CD4-positive, alpha-beta memory T cell (primary cell): ENCODE measurements at regions not wholly inside any gene's neighbourhood (a gene's known extent, or its start where the extent isn't known, plus 50 kb on each side); places are given as distances from the start of the nearest gene placed in this dataset.
"Not testable (repeated sequence)": the region's sequence is repeated elsewhere in the genome, so short reads cannot be mapped to it uniquely, and the experiment has no call there.

Experiments used
- CTCF ChIA-PET: fragments of 350-600 bp; sonication (Branson Sonifier 250); formaldehyde crosslinking; loops from one replicate; lab custom pipeline; 2021; ENCODE audit warnings: inconsistent platforms; ENCODE audit not compliant: partially characterized antibody; lab: Charles Lee
- POLR2A ChIA-PET: fragments of 350-600 bp; sonication (Branson Sonifier 250); formaldehyde crosslinking; loops from one replicate; lab custom pipeline; 2021; ENCODE audit not compliant: partially characterized antibody; lab: Charles Lee
- DNase-seq, 5 donors: peaks; one replicate each; pipeline versions ENCODE4 v3.0.0 to v3.0.0-alpha.2; 2020 to 2022; ENCODE audit warnings: mixed read lengths in 1 of 5
- H3K27ac ChIP-seq: one replicate; pipeline ENCODE4 v1.7.0; 2013; ENCODE audit warnings: low read depth, low read length
- H3K27me3 ChIP-seq: 2 replicates; pipeline ENCODE4 v1.7.0; 2013; ENCODE audit warnings: mild to moderate bottlenecking, low read length, moderate library complexity; ENCODE audit not compliant: insufficient read depth
- H3K36me3 ChIP-seq: 2 replicates; pipeline ENCODE4 v1.7.0; 2013; ENCODE audit warnings: mild to moderate bottlenecking, low read length, moderate library complexity; ENCODE audit not compliant: insufficient read depth
- H3K4me1 ChIP-seq: 2 replicates; pipeline ENCODE4 v1.7.0; 2013; ENCODE audit warnings: mild to moderate bottlenecking, low read length, moderate library complexity; ENCODE audit not compliant: insufficient read depth
- H3K4me3 ChIP-seq, 2 donors: one replicate each; pipeline ENCODE4 v1.7.0; 2013; ENCODE audit warnings: low read length in 2 of 2, mild to moderate bottlenecking in 1 of 2
- H3K9me3 ChIP-seq, 2 donors: one replicate each; pipeline ENCODE4 v1.7.0; 2013; ENCODE audit warnings: low read length in 2 of 2, control low read depth in 1 of 2; ENCODE audit not compliant: control insufficient read depth in 1 of 2
- H3K27ac Mint-ChIP-seq, 7 donors: one replicate each; pipeline ENCODE4 v1.8.0; 2020 to 2021; ENCODE audit warnings: mixed read lengths in 7 of 7, mild to moderate bottlenecking in 6 of 7, inconsistent platforms in 3 of 7, moderate library complexity in 3 of 7
- H3K27me3 Mint-ChIP-seq, 2 donors: one replicate each; pipeline ENCODE4 v1.8.0; 2020 to 2021; ENCODE audit warnings: mixed read lengths in 2 of 2
- H3K36me3 Mint-ChIP-seq, 2 donors: one replicate each; pipeline ENCODE4 v1.8.0; 2020 to 2021; ENCODE audit warnings: mixed read lengths in 2 of 2, inconsistent platforms in 1 of 2, mild to moderate bottlenecking in 1 of 2
- H3K4me1 Mint-ChIP-seq, 4 donors: one replicate each; pipeline ENCODE4 v1.8.0; 2020 to 2021; ENCODE audit warnings: mixed read lengths in 4 of 4, mild to moderate bottlenecking in 1 of 4
- H3K4me3 Mint-ChIP-seq, 8 donors: one replicate each; pipeline ENCODE4 v1.8.0; 2020 to 2021; ENCODE audit warnings: mixed read lengths in 8 of 8, mild to moderate bottlenecking in 7 of 8, moderate library complexity in 6 of 8, inconsistent platforms in 3 of 8
- H3K9me3 Mint-ChIP-seq, 8 donors: one replicate each; pipeline ENCODE4 v1.8.0; 2020 to 2021; ENCODE audit warnings: mixed read lengths in 8 of 8, mild to moderate bottlenecking in 5 of 8, inconsistent platforms in 3 of 8, moderate library complexity in 1 of 8
- intact Hi-C: fragments of 100-400 bp; cut with micrococcal nuclease; formaldehyde crosslinking; loops from one replicate; pipeline ENCODE4 v1.15.1; 2023

GRCh38 chr2:167579826-167580225, 667.6 kb downstream of the STK39 start:
- POLR2A ChIA-PET: no interaction called here
- CTCF ChIA-PET: no interaction called here
- no peaks in the 10 kb centered on the region for H3K4me1 ChIP-seq
- DNase-seq: no peak
- H3K36me3 ChIP-seq: no peaks in the 10 kb centered on the region
- Mint-ChIP-seq H3K4me3 (no peak overlapping the region), H3K4me1 (no peaks in the 10 kb centered on the region), H3K36me3 (no peaks in the 10 kb centered on the region), H3K9me3 (peaks cover 0 to 2% (median 0%) of the 10 kb centered on the region in 8 donors), H3K27me3 (no peaks in the 10 kb centered on the region), H3K27ac (no peak overlapping the region)
- intact Hi-C loops: no loop called here
- no peaks in the 10 kb centered on the region for H3K9me3 ChIP-seq
- H3K4me3 ChIP-seq: no peak overlapping the region
- no peaks in the 10 kb centered on the region for H3K27me3 ChIP-seq
- no peak overlapping the region for H3K27ac ChIP-seq

DNA sequence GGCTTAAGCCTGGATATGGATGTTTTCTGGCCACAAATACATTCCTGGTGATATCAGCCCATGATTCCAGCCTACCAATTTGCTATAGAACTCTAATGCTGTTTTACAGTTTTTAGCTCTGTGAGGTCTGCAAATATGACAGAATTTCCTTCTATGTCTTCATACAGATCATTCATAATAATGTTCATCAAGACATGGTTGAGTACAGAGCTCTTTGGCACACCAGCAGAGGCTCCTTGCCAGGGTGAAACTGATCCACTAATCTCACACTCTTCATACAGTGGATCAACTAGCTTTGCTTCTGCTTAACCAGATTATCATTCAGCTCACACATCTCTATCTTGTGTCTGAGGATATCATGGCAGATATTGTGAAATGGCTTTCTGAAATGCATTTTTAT, 672.1 kb downstream of the STK39 start:
- no peaks in the 10 kb centered on the region for H3K36me3 Mint-ChIP-seq
- CTCF ChIA-PET: interaction anchor here (1.4 kb wide), 1 partner anchor 9 kb away, joined by 3 read pairs; no protein-coding TSS in a partner anchor
- no peaks in the 10 kb centered on the region for H3K27me3 Mint-ChIP-seq
- no peaks in the 10 kb centered on the region for H3K36me3 ChIP-seq
- no peak overlapping the region for H3K27ac ChIP-seq
- H3K4me3 Mint-ChIP-seq: no peak overlapping the region
- no peaks in the 10 kb centered on the region for H3K4me1 ChIP-seq
- H3K27ac Mint-ChIP-seq: no peak overlapping the region
- no peaks in the 10 kb centered on the region for H3K4me1 Mint-ChIP-seq
- DNase-seq: no peak
- H3K9me3 ChIP-seq: no peaks in the 10 kb centered on the region
- intact Hi-C loops: no loop called here
- no peaks in the 10 kb centered on the region for H3K27me3 ChIP-seq
- H3K4me3 ChIP-seq: no peak overlapping the region
- POLR2A ChIA-PET: no interaction called here
- H3K9me3 Mint-ChIP-seq: no peaks in the 10 kb centered on the region

DNA sequence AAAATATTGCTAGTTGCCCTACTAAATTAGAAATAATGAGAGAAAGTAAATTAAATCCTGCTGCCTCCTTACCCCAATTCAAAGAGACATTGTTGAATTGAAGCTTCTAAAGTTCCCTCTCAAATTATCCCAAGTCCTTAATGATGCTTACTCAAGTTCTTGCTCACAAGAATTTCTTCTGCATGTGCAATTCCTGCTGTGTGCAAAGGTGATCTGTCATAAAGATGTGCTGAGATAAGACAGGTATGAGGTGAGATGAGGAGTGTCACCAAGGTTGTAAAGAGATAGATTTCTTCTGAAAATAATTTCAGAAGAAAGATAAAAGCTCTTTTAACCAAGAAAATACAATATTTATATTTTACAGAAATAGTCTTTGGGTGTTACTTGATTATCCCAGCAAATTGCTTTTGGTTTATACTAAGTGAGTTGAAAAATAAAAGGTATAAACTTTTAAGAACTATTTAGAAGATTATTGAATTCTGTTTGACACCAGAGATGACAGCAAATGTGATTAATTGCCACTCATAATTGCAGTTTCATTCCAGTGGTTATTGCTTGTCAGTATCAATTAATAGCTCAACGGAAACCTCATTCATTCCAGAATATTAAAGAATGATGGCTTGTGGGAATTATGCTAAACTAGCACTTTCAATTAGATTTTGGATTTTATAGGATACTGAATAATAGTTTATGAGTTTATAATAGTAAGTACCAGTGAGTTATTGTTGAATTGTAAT, 674.3 kb downstream of the STK39 start:
- H3K27me3 ChIP-seq: no peaks in the 10 kb centered on the region

GRCh38 chr2:167570370-167570769, 677.0 kb downstream of the STK39 start:
- H3K4me1 ChIP-seq: no peaks in the 10 kb centered on the region
- no peak overlapping the region for H3K4me3 ChIP-seq
- ChIA-PET POLR2A (no interaction called here), CTCF (no interaction called here)
- H3K4me3 Mint-ChIP-seq: no peak overlapping the region
- DNase-seq: no peak
- H3K9me3 ChIP-seq: no peaks in the 10 kb centered on the region
- H3K27ac ChIP-seq: no peak overlapping the region
- no peaks in the 10 kb centered on the region for H3K27me3 ChIP-seq
- H3K27me3 Mint-ChIP-seq: no peaks in the 10 kb centered on the region
- intact Hi-C loops: no loop called here
- H3K9me3 Mint-ChIP-seq: peaks cover 0 to 2% (median 0%) of the 10 kb centered on the region in 8 donors
- no peaks in the 10 kb centered on the region for H3K36me3 Mint-ChIP-seq
- H3K36me3 ChIP-seq: no peaks in the 10 kb centered on the region
- H3K27ac Mint-ChIP-seq: no peak overlapping the region
- no peaks in the 10 kb centered on the region for H3K4me1 Mint-ChIP-seq

More for the DNA sequence above, 674.3 kb downstream of the STK39 start:
- Histone ChIP-seq H3K36me3 (no peaks in the 10 kb centered on the region), H3K9me3 (no peaks in the 10 kb centered on the region), H3K4me3 (no peak overlapping the region), H3K4me1 (no peaks in the 10 kb centered on the region), H3K27ac (no peak overlapping the region)
- Mint-ChIP-seq H3K9me3 (peaks cover 0 to 2% (median 0%) of the 10 kb centered on the region in 8 donors), H3K36me3 (no peaks in the 10 kb centered on the region), H3K27me3 (no peaks in the 10 kb centered on the region), H3K4me3 (no peak overlapping the region), H3K4me1 (no peaks in the 10 kb centered on the region), H3K27ac (no peak overlapping the region)
- CTCF ChIA-PET: no interaction called here
- DNase-seq: no peak
- POLR2A ChIA-PET: no interaction called here
- intact Hi-C loops: no loop called here

- DNase-seq, intact Hi-C loops, H3K4me3 ChIP-seq, H3K36me3 ChIP-seq, H3K27me3 ChIP-seq, H3K27ac Mint-ChIP-seq, H3K27ac ChIP-seq, H3K27me3 Mint-ChIP-seq, H3K4me1 ChIP-seq, H3K36me3 Mint-ChIP-seq, H3K9me3 ChIP-seq, CTCF ChIA-PET, H3K4me1 Mint-ChIP-seq, H3K4me3 Mint-ChIP-seq, POLR2A ChIA-PET: not testable (repeated sequence)
- peaks cover 0 to 18% (median 8%) of the 10 kb centered on the region in 8 donors for H3K9me3 Mint-ChIP-seq
Observed at GRCh38 chr2:167563885-167564619, 675.8 kb downstream of the XIRP2 start.

DNA sequence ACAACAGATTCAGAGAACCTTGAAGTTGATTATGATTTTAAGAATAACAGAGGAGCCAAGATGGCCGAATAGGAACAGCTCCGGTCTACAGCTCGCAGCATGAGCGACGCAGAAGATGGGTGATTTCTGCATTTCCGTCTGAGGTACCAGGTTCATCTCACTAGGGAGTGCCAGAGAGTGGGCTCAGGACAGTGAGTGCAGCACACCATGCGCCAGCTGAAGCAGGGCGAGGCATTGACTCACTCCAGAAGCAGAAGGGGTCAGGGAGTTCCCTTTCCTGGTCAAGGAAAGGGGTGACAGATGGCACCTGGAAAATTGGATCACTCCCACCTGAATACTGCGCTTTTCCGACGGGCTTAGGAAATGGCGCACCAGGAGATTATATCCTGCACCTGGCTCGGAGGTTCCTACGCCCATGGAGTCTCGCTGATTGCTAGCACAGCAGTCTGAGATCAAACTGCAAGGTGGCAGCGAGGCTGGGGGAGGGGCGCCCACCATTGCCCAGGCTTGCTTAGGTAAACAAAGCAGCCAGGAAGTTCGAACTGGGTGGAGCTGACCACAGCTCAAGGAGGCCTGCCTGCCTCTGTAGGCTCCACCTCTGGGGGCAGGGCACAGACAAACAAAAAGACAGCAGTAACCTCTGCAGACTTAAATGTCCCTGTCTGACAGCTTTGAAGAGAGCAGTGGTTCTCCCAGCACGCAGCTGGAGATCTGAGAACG, 670.2 kb downstream of the XIRP2 start:
- H3K27ac Mint-ChIP-seq, H3K27me3 ChIP-seq, H3K36me3 ChIP-seq, H3K4me1 Mint-ChIP-seq, H3K4me3 ChIP-seq, CTCF ChIA-PET, DNase-seq, H3K36me3 Mint-ChIP-seq, intact Hi-C loops, POLR2A ChIA-PET, H3K4me1 ChIP-seq, H3K27ac ChIP-seq, H3K4me3 Mint-ChIP-seq, H3K27me3 Mint-ChIP-seq, H3K9me3 ChIP-seq: not testable (repeated sequence)
- H3K9me3 Mint-ChIP-seq: peaks cover 0 to 11% (median 5%) of the 10 kb centered on the region in 8 donors

DNA sequence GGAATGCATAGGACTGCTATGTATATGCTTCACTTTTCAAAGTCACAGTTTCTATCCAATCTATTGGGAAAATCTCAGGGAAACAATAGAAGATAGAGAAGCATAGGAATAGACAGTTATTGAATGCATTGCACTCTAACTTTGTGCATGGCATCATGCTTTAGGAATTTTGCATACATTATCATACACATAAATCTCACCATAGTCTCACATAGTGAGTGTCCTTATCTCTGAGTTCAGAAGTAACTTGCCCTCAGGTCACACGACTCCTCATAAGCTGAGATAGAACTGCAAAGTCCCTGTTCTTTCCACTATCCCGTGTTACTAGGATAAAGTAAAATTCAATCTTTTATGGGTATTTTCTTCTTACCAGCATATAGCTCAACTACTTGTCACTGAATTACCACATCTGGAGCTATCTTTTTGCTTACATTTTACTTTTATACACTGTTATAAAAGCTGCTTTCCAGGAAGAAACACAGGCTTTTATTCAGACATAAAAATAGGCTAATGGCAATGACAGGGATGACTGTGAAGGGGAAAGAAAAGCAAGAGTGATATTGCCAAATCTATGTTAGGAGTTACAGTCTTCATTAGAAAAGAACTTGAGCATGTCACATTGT, 666.9 kb downstream of the XIRP2 start:
- intact Hi-C loops: no loop called here
- no peaks in the 10 kb centered on the region for H3K36me3 Mint-ChIP-seq
- POLR2A ChIA-PET: no interaction called here

More for the DNA sequence above, 666.9 kb downstream of the XIRP2 start:
- H3K27ac Mint-ChIP-seq: no peak overlapping the region
- H3K4me3 Mint-ChIP-seq: no peak overlapping the region
- no peak for DNase-seq
- no peaks in the 10 kb centered on the region for H3K36me3 ChIP-seq
- no peak overlapping the region for H3K27ac ChIP-seq
- CTCF ChIA-PET: no interaction called here
- H3K9me3 ChIP-seq: no peaks in the 10 kb centered on the region
- peaks cover 0 to 6% (median 2%) of the 10 kb centered on the region in 8 donors for H3K9me3 Mint-ChIP-seq
- no peaks in the 10 kb centered on the region for H3K4me1 ChIP-seq
- H3K4me1 Mint-ChIP-seq: no peaks in the 10 kb centered on the region
- no peak overlapping the region for H3K4me3 ChIP-seq
- H3K27me3 ChIP-seq: no peaks in the 10 kb centered on the region
- H3K27me3 Mint-ChIP-seq: no peaks in the 10 kb centered on the region
